B cell (primary cell): ENCODE measurements at regions not wholly inside any gene's neighbourhood (a gene's known extent, or its start where the extent isn't known, plus 50 kb on each side); places are given as distances from the start of the nearest gene placed in this dataset.

Source experiments
- ATAC-seq: fragments of 200-7000 bp; cut with Tn5 transposase; one replicate; pipeline ENCODE4 v1.10.0; 2021; ENCODE audit warnings: low read depth, mild to moderate bottlenecking, moderate number of reproducible peaks, moderate library complexity
- CTCF ChIA-PET: fragments of 350-600 bp; sonication (Branson Sonifier 250); formaldehyde crosslinking; loops from one replicate; lab custom pipeline; 2021; ENCODE audit warnings: antibody characterized with exemption, inconsistent platforms; lab: Charles Lee
- POLR2A ChIA-PET: fragments of 350-600 bp; sonication (Branson Sonifier 250); formaldehyde crosslinking; loops from one replicate; lab custom pipeline; 2021; ENCODE audit warnings: antibody characterized with exemption; lab: Charles Lee
- DNase-seq: peaks from one replicate; pipeline ENCODE4 v3.0.0; 2013
- H2AFZ ChIP-seq: 2 replicates; pipeline ENCODE4 v1.6.1; 2012; ENCODE audit warnings: mild to moderate bottlenecking, low read depth, low read length; ENCODE audit not compliant: insufficient read depth, poor library complexity, severe bottlenecking
- H3K27ac ChIP-seq, 2 donors: 1 replicate in 1 of 2; 2 replicates in 1 of 2; pipeline ENCODE4 v1.5.1; 2012 to 2013; ENCODE audit warnings: low read length in 2 of 2, mild to moderate bottlenecking in 2 of 2, moderate library complexity in 1 of 2
- H3K27me3 ChIP-seq, 4 experiments: fragments of 200-600 bp in 1 of 4; sonication (generic) in 1 of 4; replicated peaks in 1 of 4; 1 replicate in 2 of 4; 2 replicates in 2 of 4; pipeline versions ENCODE4 v1.6.1 to v1.7.0; 2013 to 2016; ENCODE audit warnings: low read length in 3 of 4, mild to moderate bottlenecking in 2 of 4, mixed read lengths in 1 of 4, moderate library complexity in 1 of 4; ENCODE audit not compliant: insufficient read depth in 4 of 4, control insufficient read depth in 3 of 4; ENCODE audit errors: control extremely low read depth in 1 of 4
- H3K36me3 ChIP-seq, 2 experiments: replicated peaks in 1 of 2; 1 replicate in 1 of 2; 2 replicates in 1 of 2; pipeline versions ENCODE4 v1.6.1 to v1.7.1; 2013; ENCODE audit warnings: low read length in 1 of 2; ENCODE audit not compliant: insufficient read depth in 2 of 2, control insufficient read depth in 1 of 2; ENCODE audit errors: control extremely low read depth in 1 of 2, extremely low read depth in 1 of 2
- H3K4me1 ChIP-seq, 2 donors: fragments of 200-600 bp in 1 of 2; sonication (generic) in 1 of 2; 1 replicate in 1 of 2; 2 replicates in 1 of 2; pipeline versions ENCODE4 v1.5.1 to v1.6.1; 2013 to 2017; ENCODE audit warnings: low read length in 2 of 2; ENCODE audit not compliant: control insufficient read depth in 2 of 2, insufficient read depth in 2 of 2
- H3K4me2 ChIP-seq: replicated peaks from 2 replicates; pipeline ENCODE3; 2012; ENCODE audit warnings: mild to moderate bottlenecking, low read depth, low read length; ENCODE audit not compliant: poor library complexity, severe bottlenecking
- H3K4me3 ChIP-seq, 5 experiments: fragments of 200-600 bp in 1 of 5; sonication (generic) in 1 of 5; 1 replicate in 3 of 5; 2 replicates in 2 of 5; pipeline versions ENCODE4 v1.5.1 to v1.7.0; 2011 to 2016; ENCODE audit warnings: low read length in 4 of 5, mild to moderate bottlenecking in 4 of 5, low read depth in 2 of 5, control low read depth in 1 of 5, moderate library complexity in 1 of 5; ENCODE audit not compliant: insufficient read depth in 1 of 5; ENCODE audit errors: control extremely low read depth in 1 of 5, extremely low read depth in 1 of 5
- H3K79me2 ChIP-seq: fragments of 200-600 bp; sonication (generic); one replicate; pipeline ENCODE4 v1.6.0; 2016; ENCODE audit warnings: low read length; ENCODE audit not compliant: control insufficient read depth, insufficient read depth
- H3K9ac ChIP-seq: fragments of 200-600 bp; sonication (generic); 2 replicates; pipeline ENCODE4 v1.6.1; 2017; ENCODE audit warnings: mild to moderate bottlenecking, low read length, moderate library complexity
- H3K9me3 ChIP-seq, 3 donors: one replicate each; pipeline versions ENCODE4 v1.6.1 to v1.7.1; 2013; ENCODE audit warnings: low read length in 2 of 3; ENCODE audit not compliant: control insufficient read depth in 2 of 3, insufficient read depth in 1 of 3; ENCODE audit errors: control extremely low read depth in 1 of 3
- H4K20me1 ChIP-seq: 2 replicates; pipeline ENCODE4 v1.6.0; 2012; ENCODE audit warnings: mild to moderate bottlenecking, low read length; ENCODE audit not compliant: insufficient read depth, control insufficient read depth, poor library complexity, severe bottlenecking
- H3K27ac Mint-ChIP-seq: one replicate; pipeline ENCODE4 v1.8.0; 2021; ENCODE audit warnings: mixed read lengths
- H3K27me3 Mint-ChIP-seq: one replicate; pipeline ENCODE4 v1.8.0; 2021; ENCODE audit warnings: mixed read lengths
- H3K4me1 Mint-ChIP-seq: one replicate; pipeline ENCODE4 v1.8.0; 2021; ENCODE audit warnings: mixed read lengths
- H3K4me3 Mint-ChIP-seq: one replicate; pipeline ENCODE4 v1.8.0; 2021; ENCODE audit warnings: mixed read lengths
- H3K9me3 Mint-ChIP-seq: one replicate; pipeline ENCODE4 v1.8.0; 2022; ENCODE audit warnings: mixed read lengths; ENCODE audit not compliant: insufficient read depth
- CTCF ChIP-seq: fragments of 200-600 bp; IDR thresholded peaks from one replicate; pipeline ENCODE4 v1.8.0; 2022; ENCODE audit warnings: antibody characterized with exemption, mild to moderate bottlenecking
- EZH2 ChIP-seq: IDR thresholded peaks from 2 replicates; pipeline ENCODE4 v1.6.1; 2012; ENCODE audit warnings: borderline replicate concordance, low read depth, mild to moderate bottlenecking, moderate library complexity, low read length; ENCODE audit not compliant: insufficient read depth, poor library complexity, severe bottlenecking
- WGBS: methylation state at CpG from one replicate; pipeline ENCODE4 v1.1.5; 2013; ENCODE audit warnings: missing lambda C conversion rate; ENCODE audit not compliant: insufficient coverage; 5-methylcytosine and 5-hydroxymethylcytosine counted together
- intact Hi-C: fragments of 100-400 bp; cut with micrococcal nuclease; formaldehyde crosslinking; loops from one replicate; pipeline ENCODE4 v1.10.0; 2022

- ChIA-PET CTCF (no interaction called here), POLR2A (no interaction called here)
- H3K4me1 Mint-ChIP-seq, result no peaks in the 10 kb centered on the region
- H3K27ac ChIP-seq, result no peak overlapping the region
- TF ChIP-seq EZH2 (no peak), CTCF (no peak)
- no peaks in the 10 kb centered on the region for H3K27me3 ChIP-seq
- DNase-seq, result no peak
- whole genome bisulfite sequencing, result no CpG with 5 or more reads among the region's 1 CpG
- ATAC-seq, result no peak
- H3K4me3 ChIP-seq, result no peak overlapping the region
- H3K4me3 Mint-ChIP-seq, result no peak overlapping the region
- H3K4me2 ChIP-seq, result no peak overlapping the region
- H3K36me3 ChIP-seq, result no peaks in the 10 kb centered on the region
- H3K4me1 ChIP-seq, result no peaks in the 10 kb centered on the region
- no peaks in the 10 kb centered on the region for H3K79me2 ChIP-seq
- no peak overlapping the region for H3K9ac ChIP-seq
- no peak overlapping the region for H3K27ac Mint-ChIP-seq
- intact Hi-C loops, result no loop called here
- no peaks in the 10 kb centered on the region for H3K9me3 Mint-ChIP-seq
- H4K20me1 ChIP-seq, result no peaks in the 10 kb centered on the region
- H3K9me3 ChIP-seq, result no peaks in the 10 kb centered on the region
- H2AFZ ChIP-seq, result no peak overlapping the region
- no peaks in the 10 kb centered on the region for H3K27me3 Mint-ChIP-seq
Observed at GRCh38 chr4:165767671-165768070, 105.4 kb upstream of the TLL1 start.

GRCh38 chr4:165768281-165768680, 104.8 kb upstream of the TLL1 start:
- Histone ChIP-seq H3K9ac (no peak overlapping the region), H3K27ac (no peak overlapping the region), H3K79me2 (no peaks in the 10 kb centered on the region), H4K20me1 (no peaks in the 10 kb centered on the region), H3K4me1 (no peaks in the 10 kb centered on the region), H2AFZ (no peak overlapping the region), H3K4me3 (no peak overlapping the region), H3K4me2 (no peak overlapping the region), H3K36me3 (no peaks in the 10 kb centered on the region), H3K9me3 (no peaks in the 10 kb centered on the region), H3K27me3 (no peaks in the 10 kb centered on the region)
- Mint-ChIP-seq H3K4me3 (no peak overlapping the region), H3K27me3 (no peaks in the 10 kb centered on the region), H3K27ac (no peak overlapping the region), H3K9me3 (no peaks in the 10 kb centered on the region), H3K4me1 (no peaks in the 10 kb centered on the region)
- 100% methylated on average over 1 of the region's 3 CpGs for WGBS
- ATAC-seq, result no peak
- intact Hi-C loops, result no loop called here
- TF ChIP-seq EZH2 (no peak), CTCF (no peak)
- no peak for DNase-seq
- CTCF ChIA-PET, result no interaction called here
- POLR2A ChIA-PET, result no interaction called here
